Esophagus muscularis mucosa (tissue), 3 donors: ENCODE measurements at regions not wholly inside any gene's neighbourhood (a gene's known extent, or its start where the extent isn't known, plus 50 kb on each side); places are given as distances from the start of the nearest gene placed in this dataset.

Source experiments
- CTCF ChIP-seq, 3 experiments: fragments of 200-600 bp in 2 of 3; fragments of 450-650 bp in 1 of 3; sonication (generic) in 2 of 3; IDR thresholded peaks; one replicate each; pipeline ENCODE4 v1.5.1; 2017 to 2019; ENCODE audit warnings: antibody characterized with exemption in 3 of 3, mild to moderate bottlenecking in 2 of 3, moderate library complexity in 1 of 3
- POLR2A ChIP-seq: fragments of 450-650 bp; IDR thresholded peaks from one replicate; pipeline ENCODE4 v1.6.1; 2017; ENCODE audit warnings: antibody characterized with exemption, moderate library complexity, mild to moderate bottlenecking, low read depth
- POLR2AphosphoS5 ChIP-seq, 2 donors: sonication (generic); formaldehyde crosslinking; IDR thresholded peaks; one replicate each; pipeline ENCODE4 v1.6.1; 2017; ENCODE audit warnings: antibody characterized with exemption in 2 of 2

GRCh38 chr2:62596061-62596921, 90.3 kb upstream of the TMEM17 start:
- TF ChIP-seq CTCF (IDR thresholded peaks at IDR 0.05) (no peak), POLR2AphosphoS5 (IDR thresholded peaks at IDR 0.05) (no peak), POLR2A (no peak)
